GM21528 (cell line): ENCODE measurements at regions not wholly inside any gene's neighbourhood (a gene's known extent, or its start where the extent isn't known, plus 50 kb on each side); places are given as distances from the start of the nearest gene placed in this dataset.
"Not testable (repeated sequence)": the region's sequence is repeated elsewhere in the genome, so short reads cannot be mapped to it uniquely, and the experiment has no call there.

Experiments used
- ATAC-seq: cut with Tn5 transposase; IDR thresholded peaks from one replicate; pipeline ENCODE4 v1.9.1; 2021; ENCODE audit warnings: mild to moderate bottlenecking, moderate library complexity; ENCODE audit not compliant: unreplicated experiment, low FRiP score

DNA sequence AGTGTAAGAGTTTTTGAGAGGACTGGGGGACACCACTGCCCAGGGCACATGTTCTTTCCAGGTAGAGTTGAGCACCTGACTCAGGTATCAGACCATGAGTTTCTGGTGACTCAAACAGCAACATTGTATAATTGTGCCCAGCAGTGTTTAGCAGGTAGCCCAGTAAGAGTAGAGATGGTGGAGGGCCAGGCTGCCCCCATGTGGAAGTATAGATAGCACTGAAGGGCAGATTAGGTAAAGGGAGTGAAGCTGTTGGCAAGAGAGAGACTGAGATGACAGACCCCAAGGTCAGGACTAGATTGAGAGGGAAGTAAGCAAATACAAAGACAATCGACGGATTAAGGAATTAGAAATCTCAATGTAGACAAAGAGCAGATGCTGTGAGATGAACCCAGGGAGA, 74.6 kb downstream of the TRIM42 start:
- ATAC-seq, result no peak

DNA sequence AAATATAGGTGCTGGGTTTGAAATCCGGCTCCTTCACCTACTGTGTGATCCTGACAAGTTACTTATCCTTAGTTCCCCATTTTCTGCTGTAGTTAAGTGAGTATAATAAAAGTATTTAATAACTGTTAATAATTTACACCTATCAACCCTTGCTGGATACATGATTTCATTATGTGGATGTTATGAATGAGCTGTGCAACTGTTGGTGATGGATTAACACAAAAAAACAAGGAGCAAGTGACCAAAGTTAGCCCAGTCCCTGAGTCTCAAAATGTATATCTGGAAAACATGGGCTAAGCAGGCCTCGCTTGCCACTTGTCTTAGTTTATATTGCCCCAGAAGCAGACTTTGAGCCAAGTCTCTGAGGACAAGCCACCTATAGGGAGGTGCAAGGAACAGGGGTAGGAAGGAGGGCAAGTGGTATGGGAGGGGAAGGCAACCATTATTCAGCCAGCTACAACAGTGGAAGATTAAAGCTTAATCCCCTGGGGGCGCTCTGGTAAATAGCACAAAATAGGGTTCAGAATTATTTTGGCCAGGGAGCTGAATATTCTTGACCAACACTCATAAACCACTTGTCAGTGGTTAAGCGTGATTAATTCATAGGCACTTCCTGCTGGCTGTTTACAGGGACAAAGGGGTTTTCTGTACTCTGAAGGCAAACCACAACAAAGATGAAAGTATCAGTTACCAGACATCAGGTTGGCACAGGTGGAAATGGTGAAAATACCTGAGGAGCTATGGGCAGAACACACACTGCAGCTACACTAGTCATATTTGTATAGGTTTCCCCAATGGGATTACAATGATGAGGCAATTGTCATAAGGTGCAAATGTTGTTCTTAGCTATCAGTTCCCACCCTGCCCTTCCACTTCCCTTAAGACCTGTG, 76.2 kb downstream of the TRIM42 start:
- peak; percentile 47 for ATAC-seq

- no peak for ATAC-seq
These were observed 77.1 kb downstream of the TRIM42 start for GRCh38 chr3:140754936-140755335.

- peak; percentile 72 for ATAC-seq
These were observed 78.6 kb downstream of the TRIM42 start for GRCh38 chr3:140756240-140757016.

GRCh38 chr3:140758791-140759444, 81.1 kb downstream of the TRIM42 start:
- ATAC-seq, result no peak

GRCh38 chr3:140760324-140761075, 82.6 kb downstream of the TRIM42 start:
- no peak for ATAC-seq

GRCh38 chr3:140761076-140761639, 83.3 kb downstream of the TRIM42 start:
- no peak for ATAC-seq

DNA sequence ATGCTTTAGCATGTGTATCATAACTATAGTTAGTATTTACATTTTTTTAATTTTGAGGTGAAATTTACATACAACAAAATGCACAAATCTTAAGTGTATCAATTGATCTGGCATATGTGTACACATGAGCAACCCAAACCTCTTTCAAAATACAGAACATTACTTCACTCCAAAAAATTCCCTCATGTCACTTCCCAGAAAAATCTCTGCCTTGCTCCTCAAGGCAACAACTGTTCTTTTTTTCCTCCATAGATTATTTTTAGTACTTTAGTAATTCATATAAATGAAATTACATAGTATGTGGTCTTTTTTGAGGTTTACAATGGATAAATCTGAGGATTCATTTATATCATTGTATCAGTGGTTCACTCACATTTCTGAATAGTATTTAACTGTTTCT, 84.9 kb downstream of the TRIM42 start:
- ATAC-seq, result no peak

- ATAC-seq, result no peak
These were observed 85.7 kb downstream of the TRIM42 start for GRCh38 chr3:140763532-140763931.

DNA sequence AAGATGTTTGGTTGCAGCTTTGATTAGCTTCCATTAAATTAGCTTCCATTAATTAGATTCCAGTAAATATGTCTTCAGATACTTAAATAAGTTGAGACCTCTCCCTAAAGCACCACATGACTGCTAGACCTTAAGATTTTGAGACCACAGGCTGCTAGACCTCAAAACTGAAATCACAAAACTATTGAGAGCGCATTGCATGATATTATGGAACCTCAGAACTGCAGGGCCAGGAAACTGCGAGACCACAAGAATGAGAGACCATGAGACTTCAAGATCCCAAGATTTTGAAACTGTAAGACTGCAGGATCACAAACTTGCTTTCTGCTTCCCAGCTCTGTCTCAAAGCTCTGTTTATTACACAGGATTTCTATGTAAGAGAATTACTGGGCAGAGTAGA, 87.4 kb downstream of the TRIM42 start:
- no peak for ATAC-seq

DNA sequence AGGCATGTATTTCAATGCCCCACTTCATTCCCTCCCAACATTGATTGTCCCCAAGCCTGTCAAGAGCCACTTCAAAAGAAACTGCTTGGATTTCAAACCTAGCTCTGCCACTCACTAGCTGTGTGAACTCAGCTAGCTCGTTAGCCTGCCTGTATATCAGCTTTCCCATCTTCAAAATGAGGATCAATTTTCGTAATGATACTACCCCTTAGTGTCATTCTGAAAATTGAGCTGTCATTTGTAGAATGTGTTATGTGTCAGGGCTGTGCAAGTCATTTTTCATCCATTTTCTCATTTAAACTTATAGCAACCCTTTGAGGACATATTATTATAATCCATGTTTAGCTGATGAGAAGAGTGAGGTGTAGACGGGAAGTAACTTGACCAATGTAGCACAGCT, 88.6 kb downstream of the TRIM42 start:
- ATAC-seq, result no peak

- ATAC-seq, result no peak
These were observed 89.7 kb downstream of the TRIM42 start for GRCh38 chr3:140767566-140767965.

DNA sequence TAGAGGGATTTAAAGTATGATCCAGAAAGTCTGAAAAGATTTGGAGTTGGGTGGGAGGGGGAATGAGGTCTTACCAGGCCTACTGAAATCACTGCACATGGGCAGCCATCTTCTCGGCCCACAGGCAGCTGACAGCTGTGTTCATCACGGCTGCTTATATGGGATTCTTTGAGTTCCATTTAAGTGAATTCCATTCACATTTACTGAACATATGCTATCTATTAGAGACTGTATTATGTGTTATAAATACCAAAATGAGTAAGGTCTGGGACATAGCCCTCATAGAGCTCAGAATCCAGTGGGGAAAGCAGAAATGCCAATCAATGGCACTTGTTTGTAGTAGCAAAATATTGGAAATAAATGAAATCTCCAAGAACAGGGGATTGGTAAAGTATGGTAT, 91.1 kb downstream of the TRIM42 start:
- ATAC-seq, result no peak

GRCh38 chr3:140769951-140770350, 92.1 kb downstream of the TRIM42 start:
- no peak for ATAC-seq

- no peak for ATAC-seq
These were observed 93.3 kb downstream of the TRIM42 start for GRCh38 chr3:140770977-140771667.

GRCh38 chr3:140777631-140778233, 99.9 kb downstream of the TRIM42 start:
- no peak for ATAC-seq

DNA sequence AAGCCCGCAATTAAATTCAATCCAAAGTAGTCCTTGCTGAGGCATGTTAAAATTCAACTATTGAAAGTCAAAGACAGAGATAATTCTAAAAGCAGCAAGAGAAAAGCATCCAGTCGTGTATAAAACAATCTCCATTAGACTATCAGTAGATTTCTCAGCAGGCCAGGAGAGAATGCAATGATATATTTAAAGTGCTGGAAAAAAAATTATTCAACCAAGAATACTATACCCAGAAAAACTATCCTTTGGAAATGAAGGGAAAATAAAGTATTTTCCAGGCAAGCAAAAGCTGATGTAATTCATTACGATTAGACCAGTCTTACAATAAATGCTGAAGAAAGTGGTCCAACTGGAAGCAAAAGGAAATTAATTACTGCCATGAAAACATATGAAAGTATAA, 113.5 kb downstream of the TRIM42 start:
- no peak for ATAC-seq

DNA sequence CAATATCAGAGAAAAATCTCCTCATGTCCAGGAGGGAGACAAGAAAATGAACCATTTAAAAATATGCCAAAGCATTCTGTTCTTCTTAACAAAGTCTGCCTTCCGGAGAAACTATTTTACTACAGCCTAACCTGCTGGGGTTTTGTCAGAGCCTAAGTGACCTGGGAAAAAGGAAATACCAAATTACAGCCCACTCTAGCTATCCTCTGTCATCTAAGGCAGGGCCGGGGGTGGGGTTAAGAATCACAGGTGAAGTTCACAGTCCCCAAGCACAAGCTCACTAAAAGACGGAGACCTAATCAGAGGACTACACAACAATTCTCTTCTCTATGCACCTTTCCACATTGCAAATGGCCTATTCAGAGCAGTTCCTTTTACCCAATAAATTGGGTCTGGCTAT, 116.6 kb downstream of the TRIM42 start:
- no peak for ATAC-seq

GRCh38 chr3:140802898-140803297, 125.0 kb downstream of the TRIM42 start:
- ATAC-seq, result not testable (repeated sequence)
